PC-9 (cell line): ENCODE measurements at regions not wholly inside any gene's neighbourhood (a gene's known extent, or its start where the extent isn't known, plus 50 kb on each side); places are given as distances from the start of the nearest gene placed in this dataset.

Source experiments
- EZH2 ChIP-seq: fragments of 200-600 bp; sonication (generic); IDR thresholded peaks from 2 replicates; pipeline ENCODE4 v1.8.0; 2017; ENCODE audit warnings: antibody characterized with exemption, low read depth
- TF ChIP-seq, protein P1 (sequence below): fragments of 200-600 bp; sonication (generic); conservative IDR thresholded peaks from 2 replicates; pipeline ENCODE4 v1.6.1; 2017; ENCODE audit warnings: mixed run types, antibody characterized with exemption, mild to moderate bottlenecking, moderate library complexity

DNA sequence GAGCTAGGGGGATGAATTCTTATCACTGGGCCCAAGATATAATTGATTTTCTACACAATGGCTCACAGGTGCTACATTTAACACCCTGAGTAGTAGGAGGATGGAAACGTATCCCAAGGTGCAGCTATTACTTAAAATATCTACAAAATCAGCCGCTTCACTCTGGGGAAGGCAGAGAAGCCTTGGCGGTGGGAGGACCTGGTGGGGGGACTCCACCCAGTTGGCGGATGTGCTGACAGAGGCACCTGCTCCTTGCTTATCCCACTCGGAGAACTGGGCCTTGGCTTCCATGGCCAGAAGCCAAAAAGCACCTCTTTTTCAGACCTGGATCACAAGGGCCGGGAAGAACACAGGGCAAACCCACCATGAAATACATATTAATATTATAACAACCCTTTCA is 106.3 kb downstream of the OTX2 start:
- TF ChIP-seq, protein P1, sequence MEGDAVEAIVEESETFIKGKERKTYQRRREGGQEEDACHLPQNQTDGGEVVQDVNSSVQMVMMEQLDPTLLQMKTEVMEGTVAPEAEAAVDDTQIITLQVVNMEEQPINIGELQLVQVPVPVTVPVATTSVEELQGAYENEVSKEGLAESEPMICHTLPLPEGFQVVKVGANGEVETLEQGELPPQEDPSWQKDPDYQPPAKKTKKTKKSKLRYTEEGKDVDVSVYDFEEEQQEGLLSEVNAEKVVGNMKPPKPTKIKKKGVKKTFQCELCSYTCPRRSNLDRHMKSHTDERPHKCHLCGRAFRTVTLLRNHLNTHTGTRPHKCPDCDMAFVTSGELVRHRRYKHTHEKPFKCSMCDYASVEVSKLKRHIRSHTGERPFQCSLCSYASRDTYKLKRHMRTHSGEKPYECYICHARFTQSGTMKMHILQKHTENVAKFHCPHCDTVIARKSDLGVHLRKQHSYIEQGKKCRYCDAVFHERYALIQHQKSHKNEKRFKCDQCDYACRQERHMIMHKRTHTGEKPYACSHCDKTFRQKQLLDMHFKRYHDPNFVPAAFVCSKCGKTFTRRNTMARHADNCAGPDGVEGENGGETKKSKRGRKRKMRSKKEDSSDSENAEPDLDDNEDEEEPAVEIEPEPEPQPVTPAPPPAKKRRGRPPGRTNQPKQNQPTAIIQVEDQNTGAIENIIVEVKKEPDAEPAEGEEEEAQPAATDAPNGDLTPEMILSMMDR, result no peak
- no peak for TF ChIP-seq EZH2
